K562 (cell line): ENCODE measurements at regions not wholly inside any gene's neighbourhood (a gene's known extent, or its start where the extent isn't known, plus 50 kb on each side); places are given as distances from the start of the nearest gene placed in this dataset.

ENCODE experiments used
- ATAC-seq: fragments of 200-7000 bp; cut with Tn5 transposase; 3 replicates; pipeline ENCODE4 v1.9.1; 2020; ENCODE audit warnings: moderate library complexity
- BruUV-seq: library from RNA; stranded (reverse); fragments of 400-500 nt; replicated peaks from 2 replicates; lab custom pipeline; 2021; lab: Mats Ljungman, UMichigan
- CTCF ChIA-PET: fragments of 300-600 bp; formaldehyde crosslinking; extraction: SDS; loops from one replicate; lab custom pipeline; 2021; ENCODE audit warnings: low intra/inter-chr PET ratio; lab: Yijun Ruan, JAX
- POLR2A ChIA-PET: fragments of 300-600, 350-650 bp; sonication (Branson Sonifier 250); formaldehyde crosslinking; extraction: SDS; loops from one replicate; lab custom pipeline; 2021; ENCODE audit warnings: antibody characterized with exemption, inconsistent platforms; lab: Yijun Ruan, JAX
- DNase-seq, 4 experiments: peaks; one replicate each; pipeline versions ENCODE4 v3.0.0 to v3.0.0-alpha.2; 2011 to 2018; ENCODE audit warnings: low spot score in 3 of 4, mixed read lengths in 3 of 4; ENCODE audit errors: extremely low read depth in 1 of 4
- FAIRE-seq: peaks from 2 replicates; lab custom pipeline; 2011; peaks lifted over from hg19 to GRCh38; lab: Jason Lieb, UNC
- H2AFZ ChIP-seq: 2 replicates; pipeline ENCODE4 v1.6.0; 2011; ENCODE audit warnings: low read depth, low read length, control low read depth, inconsistent platforms
- H3K27ac ChIP-seq: fragments of 200-600 bp; 3 replicates; pipeline ENCODE4 v1.8.0; 2011; ENCODE audit warnings: low read depth, mild to moderate bottlenecking, control low read depth, inconsistent platforms, low read length, moderate library complexity, mixed read lengths; ENCODE audit errors: extremely low read depth
- H3K27me3 ChIP-seq, 2 experiments: fragments of 300-600 bp in 1 of 2; 2 replicates in 1 of 2; 3 replicates in 1 of 2; pipeline versions ENCODE4 v1.6.0 to v1.8.0; 2011; ENCODE audit warnings: inconsistent platforms in 2 of 2, low read length in 2 of 2, mild to moderate bottlenecking in 1 of 2, mixed read lengths in 1 of 2, moderate library complexity in 1 of 2; ENCODE audit not compliant: control insufficient read depth in 2 of 2, insufficient read depth in 2 of 2
- H3K36me3 ChIP-seq: fragments of 300-600 bp; 3 replicates; pipeline ENCODE4 v1.8.0; 2011; ENCODE audit warnings: mild to moderate bottlenecking, low read length, inconsistent platforms; ENCODE audit not compliant: control insufficient read depth, insufficient read depth
- H3K4me1 ChIP-seq, 2 experiments: fragments of 200-600 bp in 1 of 2; replicated peaks in 1 of 2; 2 replicates in 1 of 2; 3 replicates in 1 of 2; pipeline versions ENCODE4 v1.5.1 to v1.8.0; 2011; ENCODE audit warnings: inconsistent platforms in 2 of 2, low read length in 2 of 2, mild to moderate bottlenecking in 1 of 2, mixed read lengths in 1 of 2, moderate library complexity in 1 of 2; ENCODE audit not compliant: control insufficient read depth in 2 of 2, insufficient read depth in 2 of 2
- H3K4me2 ChIP-seq: 2 replicates; pipeline ENCODE4 v1.6.1; 2011; ENCODE audit warnings: low read length, control low read depth, inconsistent platforms, mixed read lengths; ENCODE audit not compliant: insufficient read depth
- H3K4me3 ChIP-seq: fragments of 200-600 bp; sonication (generic), shearing (Covaris generic); 2 replicates; pipeline ENCODE4 v1.5.1; 2016; ENCODE audit warnings: control low read depth, inconsistent platforms
- H3K79me2 ChIP-seq: fragments of 200-600 bp; 3 replicates; pipeline ENCODE4 v1.8.0; 2011; ENCODE audit warnings: low read length, inconsistent platforms; ENCODE audit not compliant: control insufficient read depth, insufficient read depth
- H3K9ac ChIP-seq, 2 experiments: 2 replicates each; pipeline versions ENCODE4 v1.6.0 to v1.6.1; 2011; ENCODE audit warnings: low read depth in 2 of 2, low read length in 2 of 2, control low read depth in 1 of 2, inconsistent platforms in 1 of 2, mild to moderate bottlenecking in 1 of 2, mixed read lengths in 1 of 2; ENCODE audit not compliant: insufficient read depth in 1 of 2
- H3K9me1 ChIP-seq: one replicate; pipeline ENCODE4 v1.6.0; 2011; ENCODE audit warnings: inconsistent platforms, mild to moderate bottlenecking, low read length, moderate library complexity; ENCODE audit not compliant: control insufficient read depth, insufficient read depth
- H3K9me3 ChIP-seq: replicated peaks from 2 replicates; pipeline ENCODE4 v1.5.1; 2011; ENCODE audit warnings: low read depth, low read length, inconsistent platforms; ENCODE audit not compliant: control insufficient read depth, insufficient read depth
- H4K20me1 ChIP-seq: replicated peaks from 2 replicates; pipeline ENCODE4 v1.6.1; 2011; ENCODE audit warnings: low read length, inconsistent platforms, mixed read lengths; ENCODE audit not compliant: control insufficient read depth, insufficient read depth
- ATF3 ChIP-seq, 2 experiments: fragments of 450-650 bp in 1 of 2; sonication (generic) in 1 of 2; formaldehyde crosslinking in 1 of 2; IDR thresholded peaks in 1 of 2; conservative IDR thresholded peaks in 1 of 2; 2 replicates each; pipeline versions ENCODE4 v1.6.1 to v1.8.1; 2016 to 2023; ENCODE audit warnings: mild to moderate bottlenecking in 2 of 2, moderate library complexity in 2 of 2, inconsistent platforms in 1 of 2, missing genetic modification reagents in 1 of 2
- CTCF ChIP-seq, 3 experiments: IDR thresholded peaks in 2 of 3; conservative IDR thresholded peaks in 1 of 3; 2 replicates each; pipeline ENCODE4 v1.5.1; 2011 to 2012; ENCODE audit warnings: low read length in 3 of 3, mild to moderate bottlenecking in 3 of 3, control low read depth in 2 of 3, improper control_type of control experiment in 1 of 3, inconsistent platforms in 1 of 3, low read depth in 1 of 3, mixed read lengths in 1 of 3, moderate library complexity in 1 of 3; ENCODE audit not compliant: insufficient read depth in 2 of 3
- FOXJ3 ChIP-seq: sonication (generic); formaldehyde crosslinking; IDR thresholded peaks from 2 replicates; pipeline ENCODE4 v1.4.0; 2020; ENCODE audit warnings: mild to moderate bottlenecking, missing genetic modification reagents
- GABPB1 ChIP-seq: sonication (generic); formaldehyde crosslinking; IDR thresholded peaks from 2 replicates; pipeline ENCODE4 v1.8.0; 2022; ENCODE audit warnings: mild to moderate bottlenecking, missing genetic modification reagents
- GATAD2B ChIP-seq: fragments of 450-650 bp; IDR thresholded peaks from 2 replicates; pipeline ENCODE4 v1.6.1; 2017; ENCODE audit warnings: mild to moderate bottlenecking, borderline replicate concordance
- HNRNPH1 ChIP-seq: fragments of 200-400 bp; formaldehyde crosslinking; optimal IDR thresholded peaks from 2 replicates; pipeline ENCODE3; 2017; ENCODE audit warnings: low read depth, mild to moderate bottlenecking, low read length, moderate library complexity
- NFE2L1 ChIP-seq: fragments of 450-650 bp; IDR thresholded peaks from 2 replicates; pipeline ENCODE4 v1.6.1; 2016; ENCODE audit warnings: missing genetic modification characterization, low read depth, mild to moderate bottlenecking, missing compliant biosample characterization, moderate library complexity, borderline replicate concordance
- PML ChIP-seq: IDR thresholded peaks from 2 replicates; pipeline ENCODE4 v1.6.1; 2012; ENCODE audit warnings: low read length, inconsistent platforms
- RBM25 ChIP-seq: fragments of 200-400 bp; formaldehyde crosslinking; IDR thresholded peaks from 2 replicates; pipeline ENCODE4 v1.6.1; 2018; ENCODE audit warnings: low read length, low read depth, moderate library complexity; ENCODE audit not compliant: severe bottlenecking
- SRSF1 ChIP-seq: fragments of 200-400 bp; formaldehyde crosslinking; IDR thresholded peaks from 2 replicates; pipeline ENCODE4 v1.6.1; 2017; ENCODE audit warnings: mild to moderate bottlenecking, low read depth, low read length, moderate library complexity
- TRIM25 ChIP-seq: fragments of 450-650 bp; IDR thresholded peaks from 2 replicates; pipeline ENCODE4 v1.7.0; 2016; ENCODE audit warnings: borderline replicate concordance
- ZNF384 ChIP-seq: IDR thresholded peaks from 2 replicates; pipeline ENCODE4 v1.6.1; 2012; ENCODE audit warnings: low read depth, low read length, improper control_type of control experiment
- ZNF518B ChIP-seq: fragments of 250-450 bp; sonication (Bioruptor Pico); IDR thresholded peaks from 2 replicates; pipeline ENCODE4 v1.5.0; 2021; ENCODE audit warnings: mild to moderate bottlenecking, moderate library complexity
- ZNF655 ChIP-seq: fragments of 250-450 bp; sonication (Bioruptor Pico); IDR thresholded peaks from 2 replicates; pipeline ENCODE4 v1.5.0; 2021
- in situ Hi-C: fragments of 300-500 bp; cut with MboI; formaldehyde crosslinking; loops from 4 replicates; pipeline ENCODE4 v1.15.0; 2018; ENCODE audit warnings: inconsistent platforms, mixed read lengths
- intact Hi-C: fragments of 100-400 bp; cut with micrococcal nuclease; formaldehyde crosslinking; loops from 2 replicates; pipeline ENCODE4 v1.14.2; 2022

GRCh38 chrX:106499473-106499872 is 112.3 kb upstream of the RADX start:
- in situ Hi-C loops = no loop called here
- no peaks in the 10 kb centered on the region for H4K20me1 ChIP-seq
- BruUV-seq = no TSS peak
- H3K27ac ChIP-seq = no peak overlapping the region
- no peak for ATAC-seq
- POLR2A ChIA-PET = no interaction called here
- no peaks in the 10 kb centered on the region for H3K36me3 ChIP-seq
- H3K4me2 ChIP-seq = no peak overlapping the region
- no peak for DNase-seq
- H3K9me3 ChIP-seq = no peaks in the 10 kb centered on the region
- H3K4me1 ChIP-seq = no peaks in the 10 kb centered on the region
- CTCF ChIA-PET = no interaction called here
- no peaks in the 10 kb centered on the region for H3K9me1 ChIP-seq
- H3K9ac ChIP-seq = no peak overlapping the region
- FAIRE-seq = no peak
- H3K4me3 ChIP-seq = no peak overlapping the region
- no peaks in the 10 kb centered on the region for H3K27me3 ChIP-seq
- intact Hi-C loops = no loop called here
- no peaks in the 10 kb centered on the region for H3K79me2 ChIP-seq
- no peak overlapping the region for H2AFZ ChIP-seq
- TF ChIP-seq PML (no peak), ZNF384 (no peak), TRIM25 (no peak), GABPB1 (CRISPR knock-in tag) (no peak), ZNF518B (CRISPR knock-in tag) (no peak), HNRNPH1 (no peak), CTCF (IDR thresholded peaks at IDR 0.05 in 2 of 3, conservative IDR thresholded peaks at IDR 0.05 in 1 of 3; ENCODE audit: insufficient read depth in 2 of 3, low read depth in 1 of 3, low read length in 3 of 3) (no peak), RBM25 (no peak), SRSF1 (no peak), FOXJ3 (CRISPR knock-in tag) (no peak), NFE2L1 (tag) (no peak), GATAD2B (no peak), ATF3 (IDR thresholded peaks at IDR 0.05) (no peak), ATF3 (CRISPR knock-in tag; conservative IDR thresholded peaks at IDR 0.05) (no peak), ZNF655 (CRISPR knock-in tag) (no peak)
